ENCODE measurements at regions not wholly inside any gene's neighbourhood (a gene's known extent, or its start where the extent isn't known, plus 50 kb on each side); places are given as distances from the start of the nearest gene placed in this dataset.

GRCh38 chr10:28788762-28789161 lies 111.4 kb downstream of the BAMBI start:
- H4K20me1 ChIP-seq (ENCODE audit: insufficient read depth) = no peaks in the 10 kb centered on the region
- no peak overlapping the region for H3K9ac ChIP-seq (ENCODE audit: low read length)
- no peaks in the 10 kb centered on the region for H3K4me1 ChIP-seq (ENCODE audit: control insufficient read depth in 1 of 2, insufficient read depth in 2 of 2, low read length in 2 of 2)
- POLR2A ChIA-PET = no interaction called here
- H2AFZ ChIP-seq (ENCODE audit: low read depth, low read length, poor library complexity, severe bottlenecking) = no peak overlapping the region
- H3K4me3 ChIP-seq (replicated peaks in 1 of 2; ENCODE audit: low read depth in 1 of 2, low read length in 2 of 2) = no peak overlapping the region
- no peaks in the 10 kb centered on the region for H3K36me3 ChIP-seq (ENCODE audit: control insufficient read depth in 1 of 2, insufficient read depth in 2 of 2, low read length in 2 of 2)
- RAD21 ChIA-PET (ENCODE audit: low non-redundant PET in 1 of 2, low total read pairs in 2 of 2, uncharacterized antibody in 2 of 2, unreplicated experiment in 2 of 2) = no interaction called here
- no peaks in the 10 kb centered on the region for H3K9me2 ChIP-seq (ENCODE audit: insufficient read depth)
- H3K27ac ChIP-seq (ENCODE audit: low read depth, low read length) = no peak overlapping the region
- peaks cover 13% of the 10 kb centered on the region; the same call in 1 of the 2 replicates for H3K27me3 ChIP-seq (ENCODE audit: insufficient read depth, low read length)
- ATAC-seq (no peak), DNase-seq (ENCODE audit: low read depth, low spot score) (no peak)
- TF ChIP-seq SP1 (IDR thresholded peaks at IDR 0.05; ENCODE audit: low read depth) (no peak), ATF3 (IDR thresholded peaks at IDR 0.05) (no peak), ZBTB33 (IDR thresholded peaks at IDR 0.05; ENCODE audit: extremely low read depth, insufficient replicate concordance, low read length) (no peak), ZFX (IDR thresholded peaks at IDR 0.05) (no peak), POLR2AphosphoS5 (IDR thresholded peaks at IDR 0.05; ENCODE audit: low read depth, low read length) (no peak), JUND (IDR thresholded peaks at IDR 0.05) (no peak), ELF1 (IDR thresholded peaks at IDR 0.05; ENCODE audit: borderline replicate concordance, low read depth) (no peak), FOSL1 (IDR thresholded peaks at IDR 0.05; ENCODE audit: low read depth) (no peak), ZNF274 (IDR thresholded peaks at IDR 0.05; ENCODE audit: low read depth, low read length) (no peak), RAD21 (IDR thresholded peaks at IDR 0.05; ENCODE audit: low read depth) (no peak), TCF7L2 (IDR thresholded peaks at IDR 0.05; ENCODE audit: borderline replicate concordance, extremely low read depth, insufficient read depth, insufficient read length) (no peak), YY1 (IDR thresholded peaks at IDR 0.05; ENCODE audit: extremely low read depth, insufficient replicate concordance, low read depth, low read length) (no peak), SRF (IDR thresholded peaks at IDR 0.05; ENCODE audit: low read depth) (no peak), CTCF (IDR thresholded peaks at IDR 0.05 in 2 of 3, conservative IDR thresholded peaks at IDR 0.05 in 1 of 3; ENCODE audit: borderline replicate concordance in 1 of 3, insufficient read depth in 1 of 3, low read depth in 2 of 3, low read length in 2 of 3) (no peak)
- TF ChIP-seq, protein P1, sequence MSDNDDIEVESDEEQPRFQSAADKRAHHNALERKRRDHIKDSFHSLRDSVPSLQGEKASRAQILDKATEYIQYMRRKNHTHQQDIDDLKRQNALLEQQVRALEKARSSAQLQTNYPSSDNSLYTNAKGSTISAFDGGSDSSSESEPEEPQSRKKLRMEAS (IDR thresholded peaks at IDR 0.05) = no peak
- no TSS peak for BruUV-seq (replicated peaks)
- CTCF ChIA-PET = no interaction called here
- intact Hi-C loops (cut with micrococcal nuclease) = no loop called here
- no peak overlapping the region for H3K4me2 ChIP-seq (ENCODE audit: low read length)
- no peaks in the 10 kb centered on the region for H3K79me2 ChIP-seq (ENCODE audit: insufficient read depth, low read length)
- no peaks in the 10 kb centered on the region for H3K9me3 ChIP-seq (ENCODE audit: control insufficient read depth in 1 of 2, insufficient read depth in 1 of 2, low read depth in 1 of 2, low read length in 2 of 2)

Data from HCT116 (cell line).